Raji (cell line): ENCODE measurements at regions not wholly inside any gene's neighbourhood (a gene's known extent, or its start where the extent isn't known, plus 50 kb on each side); places are given as distances from the start of the nearest gene placed in this dataset.

Experiments used
- POLR2A ChIP-seq: IDR thresholded peaks from 2 replicates; pipeline ENCODE4 v1.6.1; 2011; ENCODE audit warnings: low read depth, low read length, control low read depth; ENCODE audit not compliant: insufficient read depth

- no peak for TF ChIP-seq POLR2A
Measured at GRCh38 chr1:56031001-56031400, 548.4 kb downstream of the PLPP3 start.

GRCh38 chr1:56029319-56030003 is 549.9 kb downstream of the PLPP3 start:
- TF ChIP-seq POLR2A, result no peak

- TF ChIP-seq POLR2A, result no peak
Measured at GRCh38 chr1:56028911-56029310, 550.5 kb downstream of the PLPP3 start.

DNA sequence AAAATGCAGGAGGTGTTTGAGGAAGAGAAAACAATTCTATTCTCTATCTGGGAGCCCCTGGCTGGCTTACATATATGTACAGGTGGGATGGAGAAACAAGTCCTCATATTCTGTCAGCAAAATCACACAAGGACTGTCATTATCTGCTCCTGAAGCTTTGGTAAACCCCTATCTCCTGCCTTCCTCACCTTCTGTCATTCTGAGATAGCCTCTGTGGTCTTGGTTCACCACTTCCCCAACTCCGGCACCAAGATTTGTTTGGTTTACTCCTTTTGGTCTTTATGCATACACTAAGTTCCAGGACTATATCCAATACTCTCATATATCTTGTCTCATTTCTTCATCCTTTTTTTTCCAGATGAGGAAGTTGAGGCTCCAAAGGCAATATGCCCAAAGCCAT is 551.1 kb downstream of the PLPP3 start:
- no peak for TF ChIP-seq POLR2A

GRCh38 chr1:56025942-56026341 is 553.4 kb downstream of the PLPP3 start:
- no peak for TF ChIP-seq POLR2A

DNA sequence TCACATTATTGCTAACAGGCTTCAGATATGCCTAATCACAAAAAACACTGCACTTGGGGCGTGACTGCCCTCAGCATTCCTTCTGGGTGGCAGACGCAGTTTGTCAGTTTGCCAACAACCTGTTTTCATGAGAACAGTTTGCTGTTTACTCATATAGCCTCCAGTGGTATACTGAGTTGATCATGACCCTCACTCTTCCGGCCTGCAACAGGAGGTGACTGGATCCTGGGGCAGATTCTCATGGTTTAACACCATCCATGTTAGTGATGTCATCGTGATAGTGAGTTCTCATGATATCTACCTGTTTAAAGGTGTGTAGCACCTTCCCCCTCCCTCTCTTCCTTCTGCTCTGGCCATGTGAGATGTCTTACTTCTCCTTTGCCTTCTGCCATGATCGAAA is 555.2 kb downstream of the PLPP3 start:
- TF ChIP-seq POLR2A, result no peak

DNA sequence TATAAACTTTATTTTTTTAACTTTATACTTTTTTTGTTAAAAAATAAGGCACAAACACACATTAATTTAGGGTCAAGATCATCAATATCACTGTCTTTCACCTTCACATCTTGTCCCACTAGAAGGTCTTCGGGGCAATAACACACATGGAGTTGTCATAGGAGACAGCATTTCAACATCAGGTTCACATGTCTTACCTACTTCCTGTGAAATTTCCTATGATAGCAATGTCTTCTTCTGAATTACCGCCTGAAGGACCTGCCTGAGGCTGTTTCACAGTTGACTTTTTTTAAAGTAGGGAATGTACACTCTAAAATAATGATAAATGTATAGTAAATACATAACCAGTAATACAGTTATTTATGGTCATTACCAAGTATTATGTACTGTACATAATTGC is 559.4 kb downstream of the PLPP3 start:
- no peak for TF ChIP-seq POLR2A

DNA sequence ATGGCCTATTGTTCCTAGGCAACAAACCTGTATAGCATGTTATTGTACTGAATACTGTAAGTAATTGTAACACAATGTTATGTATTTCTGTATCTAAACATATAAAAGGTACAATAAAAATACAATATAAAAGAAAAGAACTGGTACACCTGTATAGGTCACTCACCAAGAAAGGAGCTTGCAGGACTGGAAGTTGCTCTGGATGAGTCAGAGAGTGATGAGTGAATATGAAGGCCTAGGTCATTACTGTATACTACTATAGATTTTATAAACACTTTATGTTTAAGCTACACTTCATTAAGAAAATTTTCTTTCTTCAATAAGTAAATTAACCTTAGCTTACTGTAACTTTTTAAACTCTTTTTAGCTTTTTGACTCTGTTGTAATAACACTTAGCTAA is 559.9 kb downstream of the PLPP3 start:
- TF ChIP-seq POLR2A, result no peak

DNA sequence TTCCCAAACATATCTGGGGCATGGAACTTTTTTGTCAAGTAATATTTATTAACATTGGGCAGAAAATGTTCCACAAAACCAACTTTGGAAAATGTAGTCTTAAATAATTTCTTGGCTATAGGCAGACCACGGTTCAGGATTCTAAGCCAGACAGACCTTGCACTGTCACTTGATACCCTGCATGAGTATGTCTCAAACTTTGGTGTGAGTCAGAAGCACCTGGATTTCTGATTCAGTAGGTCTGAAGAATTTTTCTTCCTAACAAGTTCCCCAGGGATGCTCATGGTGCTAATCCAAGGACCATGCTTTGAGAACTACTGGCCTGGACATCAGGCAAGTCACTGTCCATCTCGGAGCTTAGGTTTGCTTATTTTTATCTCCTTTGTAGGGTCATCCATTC is 562.0 kb downstream of the PLPP3 start:
- TF ChIP-seq POLR2A, result no peak

DNA sequence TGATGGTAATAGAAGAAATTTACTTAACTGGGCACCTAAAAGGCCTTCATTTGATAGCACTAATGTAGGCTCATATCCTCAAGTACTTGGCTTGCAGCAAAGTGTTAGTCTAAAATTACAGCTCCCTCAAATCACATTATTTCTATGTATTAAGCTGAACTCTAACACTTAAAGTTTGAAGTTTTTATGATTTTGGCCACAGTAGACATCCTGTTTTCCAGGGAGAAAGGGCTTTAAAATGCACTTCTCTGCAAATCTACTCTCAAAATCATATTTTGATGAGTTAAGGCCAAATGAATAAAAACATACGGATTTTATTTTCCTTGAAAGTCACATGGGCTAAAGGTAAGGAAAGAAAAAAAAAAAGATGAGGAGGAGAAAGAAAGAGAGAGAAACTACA is 575.5 kb downstream of the PLPP3 start:
- no peak for TF ChIP-seq POLR2A

- TF ChIP-seq POLR2A, result no peak
Measured at GRCh38 chr1:56002231-56002630, 577.1 kb downstream of the PLPP3 start.

GRCh38 chr1:56000424-56000823 is 578.9 kb downstream of the PLPP3 start:
- no peak for TF ChIP-seq POLR2A

- TF ChIP-seq POLR2A, result no peak
Measured at GRCh38 chr1:55997536-55997935, 581.8 kb downstream of the PLPP3 start.

DNA sequence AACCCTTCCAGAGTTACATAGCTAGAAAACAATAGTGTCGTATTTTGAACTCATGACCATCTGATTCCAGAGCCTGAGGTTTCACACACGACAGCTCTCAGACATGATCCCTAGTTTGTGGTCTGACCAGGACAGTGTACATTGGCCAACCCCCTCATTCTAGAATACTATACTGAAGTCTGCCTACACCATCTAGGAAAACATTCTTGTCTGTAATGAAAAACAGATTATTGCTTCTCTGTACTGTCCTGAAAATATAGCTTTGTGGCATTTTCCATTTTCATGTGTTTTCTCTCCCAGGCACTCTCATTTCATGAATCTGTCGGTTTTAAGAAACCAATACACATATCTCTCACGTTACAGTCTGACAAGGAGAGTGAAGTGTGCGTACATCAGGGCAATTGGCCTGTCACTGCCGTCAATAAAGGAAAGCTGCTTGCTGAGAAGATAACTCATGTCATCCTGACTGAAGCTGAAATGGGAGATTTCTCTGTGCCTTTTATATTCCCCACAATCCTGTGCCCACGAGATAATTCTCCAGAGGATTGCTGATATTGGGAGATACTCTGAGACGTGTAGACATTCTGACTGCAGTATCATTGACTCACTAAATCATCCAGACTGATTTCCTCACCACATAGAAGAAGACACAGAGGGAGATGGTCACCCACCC is 585.6 kb downstream of the PLPP3 start:
- no peak for TF ChIP-seq POLR2A

- TF ChIP-seq POLR2A, result no peak
Measured at GRCh38 chr1:55990007-55990406, 589.4 kb downstream of the PLPP3 start.

- TF ChIP-seq POLR2A, result no peak
Measured at GRCh38 chr1:55988963-55989452, 590.4 kb downstream of the PLPP3 start.
